Fibroblast of gingiva (primary cell): ENCODE measurements at regions not wholly inside any gene's neighbourhood (a gene's known extent, or its start where the extent isn't known, plus 50 kb on each side); places are given as distances from the start of the nearest gene placed in this dataset.
"Not testable (repeated sequence)": the region's sequence is repeated elsewhere in the genome, so short reads cannot be mapped to it uniquely, and the experiment has no call there.

Experiments used
- DNase-seq: peaks from one replicate; pipeline ENCODE4 v3.0.0-alpha.2; 2011; ENCODE audit warnings: low read depth

DNA sequence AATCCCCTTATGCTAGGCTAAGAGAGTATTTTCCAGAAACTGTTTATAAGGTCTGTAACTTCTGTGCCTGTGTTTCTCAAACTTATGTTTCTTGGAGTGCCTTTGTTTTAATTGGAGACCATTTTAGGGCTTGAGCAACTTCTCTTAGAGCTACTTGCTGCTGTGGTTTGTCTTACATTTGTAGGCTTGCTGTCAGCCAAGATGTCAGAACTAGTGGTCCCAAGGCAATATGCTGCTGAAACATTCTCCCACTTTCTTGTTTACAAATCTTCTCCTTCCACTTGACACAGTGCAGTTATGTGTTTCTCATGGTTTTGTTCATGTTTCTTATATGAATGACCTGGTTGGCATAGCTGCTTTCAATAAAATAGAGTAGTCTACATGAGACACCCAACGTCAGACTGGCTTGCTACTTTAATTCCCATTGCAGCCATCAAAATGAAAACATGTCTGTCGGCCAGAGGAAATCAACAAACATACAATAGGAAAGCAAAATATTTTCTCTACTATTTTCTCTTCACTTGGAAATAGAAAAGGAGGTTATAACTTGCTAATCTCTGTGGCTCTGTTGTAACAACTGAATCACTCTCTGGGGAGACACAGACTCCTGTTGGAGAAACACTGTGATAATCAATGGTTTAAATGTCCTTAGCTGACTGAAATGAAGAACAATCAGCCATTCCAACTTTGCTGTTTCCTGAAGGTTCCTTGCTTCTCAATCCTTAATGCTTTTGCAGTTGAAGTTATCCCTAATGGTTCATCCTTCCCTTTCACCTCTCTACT lies 426.4 kb downstream of the PDGFC start:
- DNase-seq = peak; percentile 76

DNA sequence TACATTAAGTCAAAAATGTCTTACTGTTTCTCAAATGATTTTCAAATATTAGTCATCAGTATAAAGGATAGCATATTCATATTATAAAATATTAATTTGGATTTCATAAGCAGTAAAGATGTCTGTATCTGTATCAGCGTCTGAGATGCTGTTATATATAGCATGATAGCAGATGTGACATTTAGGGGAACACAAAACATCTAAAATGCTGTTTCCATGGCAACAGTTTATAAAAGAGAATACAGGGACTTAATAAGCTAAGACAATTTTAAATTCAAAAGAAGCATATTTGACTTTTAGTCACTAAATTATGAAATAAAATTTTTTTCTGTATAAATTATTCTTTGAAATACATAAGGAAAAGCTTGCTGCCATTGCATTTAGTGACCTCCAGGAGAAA lies 432.2 kb downstream of the PDGFC start:
- no peak for DNase-seq

DNA sequence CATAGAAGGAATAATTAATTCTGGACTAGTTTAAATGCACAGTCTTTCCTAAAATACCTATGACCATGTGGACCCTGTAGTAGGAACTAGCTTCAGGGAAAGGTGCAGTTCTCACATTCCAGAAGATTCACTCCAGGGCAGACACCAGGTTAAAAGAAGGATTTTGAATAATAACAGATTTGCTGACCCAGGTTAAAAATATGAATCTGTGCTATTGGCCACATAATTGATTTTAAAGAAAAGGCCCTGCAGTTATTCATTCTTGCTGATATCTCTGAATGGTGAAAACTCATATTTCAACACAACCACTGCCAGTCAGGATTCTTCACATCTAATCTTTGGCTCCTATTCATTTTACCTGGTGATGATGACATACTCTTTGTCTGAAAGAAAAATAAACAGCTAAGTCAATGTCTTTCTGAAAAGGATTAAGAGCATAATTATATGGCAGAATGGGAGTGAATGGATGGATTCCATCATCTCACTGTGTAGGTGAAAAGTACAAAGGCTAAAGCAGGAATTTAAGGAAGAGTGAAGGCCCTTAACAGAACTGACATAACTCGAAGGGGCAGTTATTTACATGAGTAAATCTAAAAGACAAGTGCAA lies 432.8 kb downstream of the PDGFC start:
- no peak for DNase-seq

DNA sequence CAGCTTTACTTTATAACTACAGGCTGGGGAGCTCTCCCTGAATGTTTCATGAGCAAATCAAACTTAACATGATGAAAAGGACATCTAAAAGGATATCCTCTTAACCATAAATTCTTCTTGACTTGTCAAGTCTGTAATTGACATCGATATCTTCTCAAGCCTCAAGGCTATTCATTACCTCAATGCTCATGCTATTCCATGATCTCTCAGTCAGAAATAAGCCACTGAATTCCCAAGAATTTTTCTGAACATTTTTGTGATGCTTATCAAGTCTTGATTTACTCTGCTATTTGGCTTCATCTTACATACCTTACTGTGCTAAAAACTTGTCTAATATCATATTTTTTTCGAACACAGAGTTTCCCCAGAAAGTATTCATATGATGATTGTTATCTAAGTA lies 433.4 kb downstream of the PDGFC start:
- DNase-seq = no peak

DNA sequence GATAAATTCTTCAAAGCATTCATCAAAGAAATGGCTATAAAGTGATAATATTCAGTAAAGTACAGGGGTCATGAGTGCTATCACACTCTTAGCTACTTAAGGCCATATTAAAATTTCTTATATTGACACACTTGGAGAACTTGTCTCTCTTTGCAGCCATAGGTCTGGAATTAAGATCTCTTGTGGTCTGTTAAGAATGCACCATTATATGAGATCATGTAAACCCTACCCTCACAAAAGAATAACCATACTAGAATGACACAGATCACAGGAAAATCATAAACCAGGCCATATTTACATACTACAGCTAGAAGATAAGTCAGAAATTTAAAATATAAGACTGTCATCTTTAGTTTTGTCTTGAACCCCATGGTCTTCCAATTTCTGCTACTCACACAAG lies 434.3 kb downstream of the PDGFC start:
- no peak for DNase-seq

DNA sequence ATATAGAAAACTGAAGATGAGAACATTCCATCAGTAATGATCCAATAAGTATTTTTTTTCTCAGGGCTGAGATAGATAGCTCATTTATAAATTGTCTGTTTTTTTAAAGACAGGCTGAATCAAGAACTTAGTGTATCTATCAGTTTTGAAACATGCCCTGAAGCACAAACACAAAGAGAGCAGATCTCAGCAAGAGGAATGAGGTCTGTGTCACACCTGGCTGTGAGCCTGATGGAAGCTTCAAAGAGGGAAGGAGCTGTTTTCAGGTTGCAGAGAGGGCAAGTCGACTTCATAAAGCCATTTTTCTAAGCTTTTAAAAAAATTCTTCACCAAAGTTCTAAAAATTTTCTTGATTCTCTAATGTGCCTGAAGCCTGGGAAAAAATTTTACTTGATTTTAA lies 434.9 kb downstream of the PDGFC start:
- peak; percentile 10 for DNase-seq

DNA sequence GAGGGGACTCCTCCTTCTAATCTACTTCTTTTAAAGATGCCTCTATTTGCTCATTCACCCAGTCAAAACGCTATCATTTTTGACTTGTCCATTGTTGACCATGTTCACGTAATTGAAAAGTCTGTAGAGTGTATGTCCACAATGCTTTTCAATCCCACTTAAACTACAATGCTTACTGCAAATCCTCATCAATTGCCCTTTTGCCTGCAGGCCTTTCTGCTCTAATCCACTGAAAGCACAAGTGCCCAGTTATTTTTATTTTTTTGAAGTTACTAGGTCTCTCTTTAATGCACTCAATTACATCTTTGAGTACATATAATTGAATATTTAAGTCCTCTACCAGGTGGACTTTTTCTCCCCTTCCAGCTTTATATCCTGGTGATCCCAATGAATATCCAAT lies 437.4 kb downstream of the PDGFC start:
- DNase-seq = no peak

DNA sequence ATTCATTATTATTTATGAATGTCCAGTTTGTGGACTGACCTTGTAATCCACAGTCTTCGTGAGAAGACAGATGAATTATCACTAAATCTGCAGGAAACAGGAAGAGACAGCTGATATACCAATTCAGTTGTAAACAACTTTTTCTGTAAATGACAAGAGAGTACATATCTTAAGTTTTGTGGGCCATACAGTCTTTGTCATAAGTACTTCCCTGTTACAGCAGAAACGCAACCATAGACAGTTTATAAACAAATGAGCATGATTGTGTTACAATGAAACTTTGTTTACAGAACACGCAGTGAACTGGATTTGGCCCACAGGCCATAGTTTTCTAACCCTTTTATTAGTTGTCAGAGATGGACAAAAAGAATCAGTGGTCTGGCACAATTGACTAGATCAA lies 443.4 kb downstream of the PDGFC start:
- peak; percentile 18 for DNase-seq

DNA sequence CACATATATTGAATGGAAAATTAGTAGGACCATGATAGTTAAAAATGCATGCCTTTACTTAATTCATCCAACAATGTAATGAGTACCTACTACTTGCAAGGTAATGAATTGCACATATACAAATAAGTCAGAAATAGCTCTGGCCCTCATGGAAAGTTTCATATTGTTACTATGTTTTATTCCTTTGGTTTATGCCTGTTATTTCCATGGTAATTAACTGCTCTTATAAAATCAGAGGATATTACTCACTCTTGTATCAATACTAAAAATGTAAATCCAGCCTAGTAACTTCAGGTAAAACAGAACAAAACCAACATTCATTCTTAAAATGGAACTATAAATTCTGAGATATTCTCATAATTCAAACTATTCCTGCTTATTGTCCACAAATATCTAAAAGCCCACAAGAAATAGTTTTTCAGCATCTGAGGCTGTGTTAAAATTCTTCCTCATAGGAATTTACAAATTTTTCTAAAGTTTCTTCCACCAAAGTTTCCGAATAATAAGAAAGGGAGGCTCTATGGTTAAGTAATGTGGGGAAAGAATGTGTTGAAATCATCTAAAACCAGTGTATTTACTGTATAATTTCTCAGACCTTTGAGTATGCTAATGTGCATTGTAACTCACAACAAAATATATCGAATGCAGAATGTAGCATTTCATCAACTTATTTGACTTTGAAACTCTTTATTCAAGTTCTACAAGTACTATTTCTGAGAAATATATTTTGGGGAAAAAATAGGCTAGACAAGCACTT lies 444.2 kb downstream of the PDGFC start:
- DNase-seq = no peak

DNA sequence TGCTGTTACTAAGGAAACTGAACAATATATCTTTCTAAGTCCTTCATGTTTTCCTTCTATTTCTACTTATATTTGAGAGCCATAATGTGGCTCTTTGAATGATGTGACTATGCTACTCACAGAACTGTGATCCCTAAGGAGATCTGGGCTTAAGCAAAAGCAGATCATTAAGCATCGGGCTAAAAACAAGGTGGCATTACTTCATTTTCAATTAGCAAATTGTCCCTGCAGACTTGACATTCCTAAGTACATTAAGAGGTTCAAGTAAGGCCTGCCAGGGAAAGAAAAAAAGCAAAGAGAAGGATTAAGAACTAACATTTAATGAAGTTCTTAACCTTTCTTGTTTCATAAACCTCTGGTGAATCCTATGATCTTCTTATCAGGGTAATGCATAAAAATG lies 447.6 kb downstream of the PDGFC start:
- DNase-seq = no peak

DNA sequence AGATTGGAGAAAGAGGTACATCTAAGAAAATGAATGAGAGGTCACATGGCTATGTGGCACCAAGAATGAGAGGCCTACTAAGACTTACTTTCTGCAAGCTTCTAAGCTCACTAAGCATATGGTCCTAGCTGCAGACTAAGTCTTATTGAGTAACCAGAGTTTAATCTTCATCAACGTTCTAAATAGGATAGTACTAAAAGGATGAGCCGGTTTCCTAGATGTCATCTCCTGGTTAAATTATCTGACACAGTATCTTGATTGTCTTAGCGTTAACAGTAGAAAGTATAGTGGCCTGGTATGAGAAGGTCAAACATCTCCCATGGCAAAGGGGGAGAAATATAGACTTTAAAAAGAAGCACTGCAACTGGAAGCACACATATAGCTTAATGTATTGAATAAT lies 448.1 kb downstream of the PDGFC start:
- DNase-seq = no peak

DNA sequence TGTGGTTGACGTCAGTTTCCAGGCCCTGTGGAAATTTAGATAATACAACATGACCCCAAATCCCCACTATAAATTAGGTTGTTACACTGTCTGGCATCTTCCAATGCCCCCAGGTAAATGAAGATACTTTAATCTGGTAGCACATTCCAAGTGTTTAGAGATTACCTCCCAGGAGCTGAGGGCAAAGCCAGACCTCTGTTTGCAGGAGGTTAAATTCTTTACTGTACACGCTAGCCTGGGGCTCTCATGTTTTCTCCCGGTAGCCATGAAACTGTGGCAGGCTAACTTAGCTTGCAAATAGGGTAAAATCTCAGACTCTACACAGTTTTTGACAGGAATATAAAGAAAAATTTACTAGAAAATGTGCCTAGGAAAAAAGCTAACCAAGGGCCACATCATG lies 450.0 kb downstream of the PDGFC start:
- DNase-seq = no peak

DNA sequence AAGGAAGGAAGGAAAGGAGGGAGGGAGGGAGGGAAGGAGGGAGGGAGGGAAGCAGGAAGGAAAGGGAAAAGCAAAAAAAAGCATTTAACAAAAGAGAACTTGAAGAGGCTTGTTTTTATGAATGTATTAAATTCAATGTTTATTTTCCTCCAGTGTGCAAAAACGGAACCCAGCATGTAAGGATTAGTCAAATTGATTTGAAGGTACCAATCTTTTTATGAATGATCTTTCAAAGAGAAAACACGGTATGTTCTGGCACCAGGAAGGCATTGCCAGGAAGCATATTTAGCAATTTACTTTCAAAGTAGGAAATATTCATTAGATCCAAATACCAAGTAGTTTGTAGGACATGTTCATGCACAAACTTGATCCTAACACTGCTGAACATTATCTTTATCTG lies 453.6 kb downstream of the PDGFC start:
- DNase-seq = no peak

DNA sequence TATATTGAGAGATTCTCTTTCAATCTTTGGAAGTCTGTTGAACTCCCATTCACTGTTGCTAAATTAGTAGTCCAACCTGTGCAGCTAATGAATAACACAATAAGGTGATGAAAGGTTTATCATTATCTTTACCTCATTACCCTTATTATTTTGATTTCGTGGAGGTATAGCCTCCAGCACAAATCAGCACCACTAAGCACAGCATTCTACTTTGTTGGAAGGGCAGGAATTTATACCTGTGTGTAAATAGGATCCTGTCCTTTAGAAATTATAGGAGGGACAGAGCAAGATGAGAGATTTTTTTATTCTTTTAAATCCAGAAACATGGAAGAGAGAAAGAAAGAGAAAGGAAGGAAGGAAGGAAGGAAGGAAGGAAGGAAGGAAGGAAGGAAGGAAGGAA lies 454.1 kb downstream of the PDGFC start:
- DNase-seq = no peak

DNA sequence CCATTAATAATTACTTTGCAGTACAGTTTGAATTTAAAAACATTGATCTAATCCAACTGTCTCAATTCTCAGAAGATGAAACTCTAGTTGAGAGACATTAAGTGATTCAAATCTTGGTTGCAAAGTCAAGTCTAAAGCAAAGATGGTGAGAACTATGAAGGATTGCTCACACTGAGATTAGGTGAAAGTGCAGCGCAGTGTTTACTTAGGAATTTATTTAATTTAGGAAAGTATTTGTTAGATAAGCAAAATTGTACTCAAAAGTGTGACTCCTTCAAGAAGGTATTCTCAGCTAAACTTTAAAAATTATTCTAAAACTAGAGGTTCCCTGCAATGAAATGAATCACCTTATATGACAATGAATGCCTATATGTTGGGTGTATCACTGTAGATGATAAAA lies 454.9 kb downstream of the PDGFC start:
- DNase-seq = no peak

DNA sequence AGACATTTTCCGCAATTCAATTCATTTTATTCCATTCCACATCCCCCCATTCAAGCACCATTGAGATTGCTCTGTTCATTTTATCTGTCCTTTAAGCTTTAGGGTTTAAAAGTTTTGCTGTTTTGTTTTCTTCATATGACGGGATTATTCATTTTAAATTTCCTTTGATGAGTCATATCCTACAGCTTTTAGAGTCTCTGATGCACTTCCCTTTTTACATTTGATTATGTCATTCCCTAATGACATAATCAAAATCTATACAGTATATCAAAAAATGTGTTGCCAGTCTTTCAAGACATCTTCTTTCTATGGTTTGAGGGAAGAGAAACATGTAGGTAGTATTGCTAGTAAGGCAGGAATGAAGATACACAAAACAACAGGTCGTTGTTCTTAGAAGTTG lies 456.3 kb downstream of the PDGFC start:
- no peak for DNase-seq

DNA sequence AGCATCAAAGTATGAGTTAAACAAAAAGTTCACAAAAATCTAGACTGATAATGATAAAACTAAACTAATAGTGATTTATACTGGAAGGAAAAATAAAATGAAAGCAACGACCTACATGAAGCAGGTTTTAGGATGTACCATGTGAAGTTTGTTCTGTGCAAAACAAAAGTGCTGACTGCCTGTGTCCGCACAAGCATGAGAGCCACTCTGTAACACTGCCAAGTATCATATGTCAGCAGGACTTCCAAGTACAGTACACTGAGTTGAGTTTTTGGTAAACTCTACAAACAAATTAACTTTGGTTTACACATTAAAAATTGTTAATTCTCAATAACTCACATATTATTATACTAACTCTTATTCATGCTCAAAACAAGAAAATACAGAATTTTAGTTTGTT lies 459.0 kb downstream of the PDGFC start:
- peak; percentile 67 for DNase-seq

DNA sequence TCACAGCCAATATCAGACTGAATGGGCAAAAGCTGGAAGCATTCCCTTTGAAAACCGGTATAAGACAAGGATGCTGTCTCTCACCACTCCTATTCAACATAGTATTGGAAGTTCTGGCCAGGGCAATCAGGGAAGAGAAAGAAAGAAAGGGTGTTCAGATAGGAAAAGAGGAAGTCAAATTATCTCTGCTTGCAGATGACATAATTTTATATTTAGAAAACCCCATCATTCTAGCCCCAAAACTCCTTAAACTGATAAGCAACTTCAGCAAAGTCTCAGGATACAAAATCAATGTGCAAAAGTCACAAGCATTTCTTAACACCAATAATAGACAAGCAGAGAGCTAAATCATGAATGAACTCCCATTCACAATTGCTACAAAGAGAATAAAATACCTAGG lies 461.7 kb downstream of the PDGFC start:
- not testable (repeated sequence) for DNase-seq

DNA sequence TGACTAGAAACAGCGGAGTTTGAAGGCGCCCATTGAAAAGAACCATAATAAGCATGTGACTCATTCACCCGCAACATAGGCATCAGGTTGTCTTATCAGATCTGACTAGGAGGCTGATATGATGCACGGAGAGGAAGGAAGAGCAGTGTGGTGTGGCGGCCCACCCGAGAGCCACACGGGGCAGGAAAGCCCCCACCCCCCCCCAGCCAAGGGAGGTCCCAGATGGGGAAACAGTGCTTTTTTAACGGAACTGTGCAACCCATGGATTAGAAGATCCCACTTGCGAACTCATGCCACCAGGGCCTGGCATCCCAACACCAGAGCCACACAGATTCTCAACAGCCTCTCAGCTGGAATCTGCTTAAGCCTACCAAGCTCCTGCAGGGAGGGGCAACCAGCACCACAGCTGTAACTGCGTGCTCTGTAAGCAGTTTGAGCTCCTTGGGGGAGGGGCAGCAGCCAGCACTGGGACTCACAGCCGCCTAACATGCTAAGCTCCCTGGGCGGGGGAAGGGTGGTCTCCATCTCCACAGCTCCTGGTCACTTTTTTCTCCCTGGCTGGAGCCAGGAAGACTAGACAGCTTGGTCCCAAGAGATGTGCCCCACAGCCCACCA lies 466.2 kb downstream of the PDGFC start:
- no peak for DNase-seq

DNA sequence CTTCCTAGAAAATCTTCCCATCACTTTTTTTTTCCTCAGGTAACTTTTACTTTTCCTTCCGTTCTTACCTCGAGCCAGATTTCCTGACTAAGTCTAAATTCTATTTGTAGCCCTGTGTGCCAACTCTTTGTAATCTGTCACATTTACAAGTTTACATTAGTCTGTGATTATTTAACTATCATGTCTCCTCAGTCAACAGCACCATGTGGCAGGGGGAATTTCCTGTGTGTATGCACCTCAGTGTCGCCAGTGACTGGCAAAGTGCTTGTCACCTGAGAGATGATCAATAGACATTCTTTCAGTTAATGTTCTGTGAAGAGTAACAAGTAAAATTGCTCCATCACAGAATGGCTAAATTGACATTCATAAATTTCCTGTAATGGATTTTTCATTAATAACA lies 468.5 kb downstream of the PDGFC start:
- DNase-seq = no peak

DNA sequence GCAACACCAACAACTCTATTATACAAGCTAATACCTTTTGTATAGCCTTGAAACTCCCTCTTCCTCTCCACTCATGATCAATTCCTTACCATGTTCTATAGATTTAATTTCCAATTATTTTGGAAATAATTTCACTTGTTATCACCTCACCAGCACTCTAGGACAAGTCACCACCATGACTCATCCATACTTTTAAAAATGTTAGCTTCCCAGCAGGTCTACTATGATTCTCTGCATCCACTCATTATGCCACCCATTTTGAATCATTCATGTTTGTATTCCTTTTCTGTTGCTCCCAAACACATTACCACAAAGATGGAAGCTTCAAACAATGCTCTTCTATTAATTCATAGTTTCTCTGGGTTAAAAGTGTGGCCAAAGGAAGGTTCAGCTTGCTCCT lies 469.6 kb downstream of the PDGFC start:
- DNase-seq = no peak

DNA sequence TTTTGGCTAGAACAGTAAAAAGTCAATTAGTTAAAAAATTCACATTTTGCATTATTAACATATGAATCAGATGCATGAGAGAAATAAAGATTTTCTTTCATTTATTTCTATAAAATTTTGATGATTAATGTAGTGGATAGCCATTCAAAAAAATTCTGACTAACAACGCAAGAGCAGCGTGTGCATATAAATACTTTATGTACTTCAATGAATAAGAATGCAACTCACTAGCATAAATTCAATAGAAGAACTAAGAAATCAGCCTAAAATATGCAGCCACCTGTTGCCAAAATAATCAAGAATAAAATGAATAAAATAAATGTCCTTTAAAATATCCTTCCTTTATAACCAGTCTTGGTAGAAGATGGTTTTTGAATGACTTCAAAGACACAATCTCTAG lies 471.9 kb downstream of the PDGFC start:
- no peak for DNase-seq

DNA sequence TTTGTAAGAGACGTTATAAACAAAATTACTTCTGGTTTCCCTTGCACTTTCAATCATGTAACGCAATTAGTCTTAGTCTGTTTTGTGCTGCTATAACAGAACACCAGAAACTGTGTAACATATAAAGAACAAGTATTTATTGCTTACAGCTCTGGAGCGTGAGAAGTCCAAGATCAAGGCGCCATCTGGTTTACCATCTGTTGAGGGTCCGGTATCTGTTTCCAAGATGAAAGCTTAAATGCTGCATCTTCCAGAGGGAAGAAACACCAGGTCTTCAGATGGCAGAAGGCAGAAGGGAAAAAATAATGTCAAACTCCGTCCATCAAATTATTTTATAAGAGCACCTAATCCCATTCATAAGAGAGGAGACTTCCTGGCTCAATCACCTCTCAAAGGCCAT lies 474.1 kb downstream of the PDGFC start:
- DNase-seq = no peak
